HG02759 (cell line): ENCODE measurements at regions not wholly inside any gene's neighbourhood (a gene's known extent, or its start where the extent isn't known, plus 50 kb on each side); places are given as distances from the start of the nearest gene placed in this dataset.

ENCODE experiments used
- ATAC-seq: cut with Tn5 transposase; IDR thresholded peaks from one replicate; pipeline ENCODE4 v1.9.1; 2021; ENCODE audit warnings: mild to moderate bottlenecking, moderate library complexity; ENCODE audit not compliant: unreplicated experiment

GRCh38 chr16:85369741-85370528 lies 243.2 kb upstream of the GSE1 start:
- no peak for ATAC-seq

- ATAC-seq: no peak
These were observed 242.6 kb upstream of the GSE1 start for GRCh38 chr16:85370543-85370880.

DNA sequence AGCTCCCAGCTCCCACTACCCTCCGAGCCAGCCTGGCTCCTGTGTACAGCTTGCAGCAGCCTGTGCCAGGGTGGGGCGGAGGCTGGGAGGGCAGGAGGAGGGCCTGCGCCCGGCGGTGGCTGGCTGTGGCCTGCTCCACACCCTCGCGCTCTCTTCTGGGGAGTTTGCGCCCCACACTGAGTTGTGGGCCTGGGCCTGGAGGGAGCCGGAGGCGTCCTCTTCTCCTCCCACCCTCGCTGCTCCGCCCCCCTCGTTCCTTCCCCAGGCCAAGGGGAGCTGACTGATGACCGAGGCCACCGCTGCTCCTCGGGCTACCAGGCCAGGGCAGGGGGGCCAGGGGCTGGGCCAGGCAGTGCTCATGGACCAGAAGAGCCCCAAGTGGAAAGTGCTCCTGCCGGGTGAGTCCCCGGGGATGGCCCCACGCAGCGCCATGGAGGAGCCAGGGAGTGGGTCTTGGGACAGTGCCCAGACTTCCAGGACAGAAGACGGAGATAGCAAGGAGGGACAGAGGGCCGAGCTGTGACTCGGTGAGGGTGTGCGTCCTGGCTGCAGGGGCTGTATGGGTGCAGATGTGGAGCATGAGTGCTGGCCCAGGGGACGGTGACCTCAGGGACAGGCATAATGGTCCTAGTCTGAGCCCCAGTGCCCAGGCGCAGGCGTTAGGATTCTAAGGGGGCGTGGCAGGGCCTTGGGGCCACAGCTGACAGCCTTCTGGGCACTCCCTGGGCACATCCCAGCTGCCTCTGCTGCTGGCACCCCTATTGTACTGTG lies 242.1 kb upstream of the GSE1 start:
- no peak for ATAC-seq

- ATAC-seq: no peak
These were observed 241.2 kb upstream of the GSE1 start for GRCh38 chr16:85371948-85372347.

DNA sequence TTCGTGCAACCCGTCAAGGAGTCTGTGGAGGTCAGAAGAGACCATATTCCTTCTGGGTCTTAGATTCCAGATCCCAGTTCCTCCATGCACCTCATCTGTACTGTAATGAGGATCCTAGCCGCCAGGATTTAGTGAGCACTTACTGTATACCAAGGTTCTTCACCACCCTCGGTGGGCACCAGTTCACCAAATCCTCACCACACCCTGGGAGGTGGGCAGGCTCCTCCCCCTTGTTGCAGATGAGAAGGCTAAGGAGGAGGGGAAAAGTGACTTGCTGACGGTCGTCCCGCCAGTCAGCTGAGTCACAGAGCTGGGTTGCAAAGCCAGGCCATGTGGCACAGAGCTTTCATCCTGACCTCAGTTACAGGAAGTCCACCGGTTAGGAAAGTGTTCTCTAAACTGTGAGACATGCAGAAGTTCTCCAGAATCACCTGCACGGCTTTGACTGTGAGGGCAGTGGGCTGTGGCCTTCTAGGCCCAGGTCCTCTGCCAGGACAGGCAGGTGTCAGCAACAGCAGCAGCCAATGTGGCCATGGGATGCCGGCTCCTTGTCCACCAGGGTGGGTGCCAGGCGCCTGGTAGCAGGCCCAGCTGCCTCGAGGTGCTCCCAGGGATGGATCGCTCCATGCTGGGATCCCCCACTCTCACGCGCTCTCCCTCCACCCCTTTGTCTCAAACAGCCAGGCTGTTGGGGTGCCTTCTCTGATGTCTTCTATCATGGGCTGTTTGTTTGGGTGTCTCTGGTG lies 240.3 kb upstream of the GSE1 start:
- no peak for ATAC-seq

DNA sequence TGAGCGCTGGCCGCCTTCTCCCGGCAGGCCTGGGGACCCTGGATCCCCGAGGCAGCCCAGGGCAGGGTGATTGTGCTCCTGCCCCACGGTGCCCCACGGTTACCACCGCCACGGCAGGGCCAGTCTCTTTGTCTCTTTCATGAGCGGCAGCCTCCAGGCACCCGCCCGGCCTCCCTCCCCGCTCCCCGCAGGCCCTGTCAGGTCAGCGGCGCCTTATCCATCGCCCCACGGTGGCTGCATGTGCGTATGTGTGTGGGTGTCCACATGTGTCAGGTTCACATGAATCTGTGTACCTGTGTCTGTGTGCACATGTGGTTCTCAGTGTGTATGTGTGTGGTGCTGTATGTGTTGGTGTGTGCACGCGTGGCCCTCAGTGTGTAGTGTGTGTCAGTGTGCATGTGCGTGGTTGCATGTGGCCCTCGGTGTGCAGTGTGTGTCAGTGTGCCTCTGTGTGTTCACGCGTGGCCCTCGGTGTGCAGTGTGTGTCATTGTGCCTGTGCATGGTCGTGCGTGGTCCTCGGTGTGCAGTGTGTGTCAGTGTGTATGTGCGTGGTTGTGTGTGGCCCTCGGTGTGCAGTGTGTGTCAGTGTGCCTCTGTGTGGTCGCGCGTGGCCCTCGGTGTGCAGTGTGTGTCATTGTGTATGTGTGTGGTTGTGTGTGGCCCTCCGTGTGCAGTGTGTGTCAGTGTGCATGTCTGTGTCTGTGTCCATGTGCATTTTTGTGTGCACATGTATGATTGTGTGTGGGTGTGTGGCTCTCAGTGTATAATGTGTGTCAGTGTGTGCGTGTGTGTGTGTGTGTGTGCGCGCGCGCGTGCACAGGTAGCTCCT lies 239.2 kb upstream of the GSE1 start:
- no peak for ATAC-seq

DNA sequence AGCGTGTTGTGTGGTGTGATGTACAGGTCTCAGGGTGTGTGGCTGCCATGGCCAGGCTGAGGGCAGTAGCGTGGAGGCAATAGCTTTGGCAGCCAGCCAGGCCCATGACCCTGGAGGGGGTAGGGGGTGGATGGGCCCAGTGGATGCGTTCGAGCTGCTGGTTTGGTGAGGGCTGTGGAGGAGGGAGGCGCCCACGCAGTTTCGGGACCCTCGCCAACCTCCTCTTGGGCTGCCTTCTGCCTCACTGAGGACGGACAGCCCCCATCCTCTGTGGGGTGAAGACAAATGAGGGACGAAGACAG lies 238.6 kb upstream of the GSE1 start:
- no peak for ATAC-seq

- ATAC-seq: no peak
These were observed 237.8 kb upstream of the GSE1 start for GRCh38 chr16:85375282-85375681.

GRCh38 chr16:85376292-85377095 lies 236.6 kb upstream of the GSE1 start:
- no peak for ATAC-seq

GRCh38 chr16:85377388-85378144 lies 235.6 kb upstream of the GSE1 start:
- ATAC-seq: no peak

DNA sequence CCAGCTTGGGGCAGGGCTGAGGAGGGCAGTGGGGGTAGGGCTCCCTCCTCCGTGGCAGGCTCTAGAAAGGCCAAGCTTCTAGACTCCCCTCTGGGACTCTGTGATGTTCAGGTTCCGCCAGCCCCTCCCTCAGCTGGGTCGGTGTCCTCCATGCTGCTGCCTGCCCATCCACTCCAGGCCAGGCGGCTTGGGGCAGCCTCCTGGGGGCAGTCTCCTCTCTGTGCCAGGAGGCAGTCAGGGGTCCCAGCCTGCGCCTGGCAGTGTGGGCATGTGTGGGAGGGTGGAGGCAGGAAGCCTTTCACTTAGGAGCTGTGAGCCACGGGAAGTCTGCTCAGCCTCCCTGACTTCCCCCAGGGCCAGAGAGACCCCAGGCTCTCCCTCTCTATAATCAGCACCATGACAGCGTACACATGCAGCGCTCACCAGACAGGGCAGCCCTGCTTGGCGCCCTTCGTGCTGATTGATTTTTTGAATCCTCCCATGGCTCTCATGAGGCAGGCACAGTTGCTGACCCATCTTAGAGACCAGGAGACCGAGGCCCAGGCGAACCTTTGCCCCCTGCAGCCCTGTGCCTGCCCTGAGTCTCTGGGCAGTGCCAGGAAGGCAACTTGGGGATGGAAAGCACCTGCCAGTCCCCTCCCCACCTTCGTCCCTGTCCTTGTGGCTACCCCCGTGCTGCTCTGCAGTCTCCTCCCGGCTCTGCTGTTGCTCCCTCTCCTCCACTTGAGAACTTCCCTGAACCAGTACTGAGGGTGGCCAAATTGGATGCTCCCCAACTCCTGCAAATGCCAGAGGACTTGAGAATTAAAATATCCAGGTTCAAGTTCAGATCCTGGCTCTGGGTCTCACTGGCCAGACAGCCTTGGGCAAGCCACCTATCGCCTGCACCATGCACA lies 234.7 kb upstream of the GSE1 start:
- ATAC-seq: no peak

- ATAC-seq: no peak
These were observed 233.8 kb upstream of the GSE1 start for GRCh38 chr16:85379041-85380001.

GRCh38 chr16:85380002-85380395 lies 233.1 kb upstream of the GSE1 start:
- ATAC-seq: no peak

GRCh38 chr16:85380905-85381737 lies 232.0 kb upstream of the GSE1 start:
- no peak for ATAC-seq

- ATAC-seq: no peak
These were observed 231.2 kb upstream of the GSE1 start for GRCh38 chr16:85381738-85382592.

- ATAC-seq: no peak
These were observed 230.4 kb upstream of the GSE1 start for GRCh38 chr16:85382717-85383118.
